ENCODE measurements at regions not wholly inside any gene's neighbourhood (a gene's known extent, or its start where the extent isn't known, plus 50 kb on each side); places are given as distances from the start of the nearest gene placed in this dataset.

- TF ChIP-seq CTCF (IDR thresholded peaks at IDR 0.05) (no peak), POLR2A (IDR thresholded peaks at IDR 0.05) (no peak)
Measured at GRCh38 chr2:144097440-144098225, 422.3 kb downstream of the ZEB2 start.

Data from uterus (tissue), 2 donors.